WTC11 (cell line): ENCODE measurements at regions not wholly inside any gene's neighbourhood (a gene's known extent, or its start where the extent isn't known, plus 50 kb on each side); places are given as distances from the start of the nearest gene placed in this dataset.

Source experiments
- ATAC-seq: fragments of 200-7000 bp; cut with Tn5 transposase; 2 replicates; pipeline ENCODE4 v1.10.0; 2021; ENCODE audit warnings: mild to moderate bottlenecking, moderate library complexity
- CTCF ChIA-PET: fragments of 300-600 bp; sonication (Branson Sonifier 250); formaldehyde crosslinking; loops from one replicate; lab custom pipeline; 2021; ENCODE audit warnings: antibody characterized with exemption; lab: Charles Lee
- POLR2A ChIA-PET: fragments of 350-600 bp; sonication (Branson Sonifier 250); formaldehyde crosslinking; loops from one replicate; lab custom pipeline; 2021; ENCODE audit warnings: antibody characterized with exemption; lab: Charles Lee
- DNase-seq: peaks from one replicate; pipeline ENCODE4 v3.0.0; 2021; ENCODE audit warnings: low spot score
- H3K27ac Mint-ChIP-seq: 2 replicates; pipeline ENCODE4 v1.8.0; 2021; ENCODE audit warnings: mixed read lengths
- H3K27me3 Mint-ChIP-seq: 2 replicates; pipeline ENCODE4 v1.8.0; 2021; ENCODE audit warnings: low read depth, mild to moderate bottlenecking, moderate library complexity, mixed read lengths
- H3K36me3 Mint-ChIP-seq: 2 replicates; pipeline ENCODE4 v1.8.0; 2021; ENCODE audit warnings: mixed read lengths
- H3K4me1 Mint-ChIP-seq: 2 replicates; pipeline ENCODE4 v1.8.0; 2022; ENCODE audit warnings: mixed read lengths
- H3K4me3 Mint-ChIP-seq: 2 replicates; pipeline ENCODE4 v1.8.0; 2021; ENCODE audit warnings: mild to moderate bottlenecking, moderate library complexity, mixed read lengths
- H3K9me3 Mint-ChIP-seq: 2 replicates; pipeline ENCODE4 v1.8.0; 2021; ENCODE audit warnings: mixed read lengths
- ATF1 ChIP-seq: sonication (generic); formaldehyde crosslinking; IDR thresholded peaks from 2 replicates; pipeline ENCODE4 v1.8.1; 2023; ENCODE audit warnings: mild to moderate bottlenecking, moderate library complexity, missing genetic modification reagents
- ESRRA ChIP-seq: sonication (generic); formaldehyde crosslinking; IDR thresholded peaks from 2 replicates; pipeline ENCODE4 v1.8.1; 2022; ENCODE audit warnings: mild to moderate bottlenecking, missing genetic modification reagents, borderline replicate concordance
- ETV6 ChIP-seq: sonication (generic); formaldehyde crosslinking; IDR thresholded peaks from 2 replicates; pipeline ENCODE4 v1.8.1; 2022; ENCODE audit warnings: mild to moderate bottlenecking, missing genetic modification reagents
- GABPB1 ChIP-seq: sonication (generic); formaldehyde crosslinking; IDR thresholded peaks from 2 replicates; pipeline ENCODE4 v1.8.1; 2023; ENCODE audit warnings: mild to moderate bottlenecking, missing genetic modification reagents
- NFE2L1 ChIP-seq: sonication (generic); formaldehyde crosslinking; IDR thresholded peaks from 2 replicates; pipeline ENCODE4 v1.8.1; 2023; ENCODE audit warnings: missing genetic modification reagents
- RORB ChIP-seq: fragments of 250-450 bp; sonication (Bioruptor Pico); IDR thresholded peaks from 2 replicates; pipeline ENCODE4 v1.9.0; 2021; ENCODE audit warnings: mild to moderate bottlenecking
- ZNF121 ChIP-seq: sonication (generic); formaldehyde crosslinking; IDR thresholded peaks from 2 replicates; pipeline ENCODE4 v1.8.0; 2023; ENCODE audit warnings: missing genetic modification reagents
- ZNF671 ChIP-seq: fragments of 250-450 bp; sonication (Bioruptor Pico); IDR thresholded peaks from 2 replicates; pipeline ENCODE4 v1.8.0; 2021; ENCODE audit warnings: mild to moderate bottlenecking
- TF ChIP-seq, protein P1 (sequence below): sonication (generic); formaldehyde crosslinking; IDR thresholded peaks from 2 replicates; pipeline ENCODE4 v1.8.0; 2023; ENCODE audit warnings: missing genetic modification reagents
- TF ChIP-seq, protein P2 (sequence below): sonication (generic); formaldehyde crosslinking; IDR thresholded peaks from 2 replicates; pipeline ENCODE4 v1.8.0; 2022; ENCODE audit warnings: mild to moderate bottlenecking, missing genetic modification reagents
- TF ChIP-seq, protein P3 (sequence below): sonication (generic); formaldehyde crosslinking; IDR thresholded peaks from 2 replicates; pipeline ENCODE4 v1.8.1; 2022; ENCODE audit warnings: missing genetic modification reagents, borderline replicate concordance
- TF ChIP-seq, protein P4 (sequence below): sonication (generic); formaldehyde crosslinking; IDR thresholded peaks from 2 replicates; pipeline ENCODE4 v1.8.0; 2022; ENCODE audit warnings: missing genetic modification reagents
- TF ChIP-seq, protein P5 (sequence below): sonication (generic); formaldehyde crosslinking; IDR thresholded peaks from 2 replicates; pipeline ENCODE4 v1.8.1; 2022; ENCODE audit warnings: mild to moderate bottlenecking, missing genetic modification reagents, moderate library complexity, borderline replicate concordance
- TF ChIP-seq, protein P6 (sequence below): sonication (generic); formaldehyde crosslinking; IDR thresholded peaks from 2 replicates; pipeline ENCODE4 v1.8.0; 2022; ENCODE audit warnings: mild to moderate bottlenecking, missing genetic modification reagents
- TF ChIP-seq, protein P7 (sequence below): sonication (generic); formaldehyde crosslinking; IDR thresholded peaks from 2 replicates; pipeline ENCODE4 v1.8.1; 2023; ENCODE audit warnings: mild to moderate bottlenecking, missing genetic modification reagents

DNA sequence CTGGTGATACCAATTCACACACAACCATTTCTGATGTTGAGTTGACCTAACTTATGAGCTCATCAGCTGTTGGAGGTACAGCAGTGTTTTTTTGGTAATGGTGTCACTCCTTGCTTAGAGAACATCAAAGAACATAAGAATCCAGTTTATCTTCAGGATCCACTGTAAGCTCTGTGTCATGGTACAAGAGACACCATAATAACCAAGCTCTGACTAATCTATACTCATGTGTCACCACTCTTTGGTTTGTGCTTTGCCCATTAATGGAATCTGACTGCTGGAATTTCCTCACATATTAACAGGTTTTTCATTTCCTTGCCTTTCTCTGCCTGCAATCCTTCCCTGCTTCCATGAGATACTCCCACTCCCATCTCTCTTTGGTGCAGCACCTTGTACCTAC lies 735.1 kb upstream of the LCORL start:
- Mint-ChIP-seq H3K9me3 (peaks cover 11% of the 10 kb centered on the region), H3K27ac (no peak overlapping the region), H3K36me3 (no peaks in the 10 kb centered on the region), H3K4me1 (peaks cover 12% of the 10 kb centered on the region), H3K4me3 (no peak overlapping the region), H3K27me3 (no peaks in the 10 kb centered on the region)
- DNase-seq (no peak), ATAC-seq (no peak)
- TF ChIP-seq, protein P1, sequence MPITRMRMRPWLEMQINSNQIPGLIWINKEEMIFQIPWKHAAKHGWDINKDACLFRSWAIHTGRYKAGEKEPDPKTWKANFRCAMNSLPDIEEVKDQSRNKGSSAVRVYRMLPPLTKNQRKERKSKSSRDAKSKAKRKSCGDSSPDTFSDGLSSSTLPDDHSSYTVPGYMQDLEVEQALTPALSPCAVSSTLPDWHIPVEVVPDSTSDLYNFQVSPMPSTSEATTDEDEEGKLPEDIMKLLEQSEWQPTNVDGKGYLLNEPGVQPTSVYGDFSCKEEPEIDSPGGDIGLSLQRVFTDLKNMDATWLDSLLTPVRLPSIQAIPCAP (CRISPR knock-in tag): no peak
- TF ChIP-seq ESRRA (CRISPR knock-in tag): no peak
- no peak for TF ChIP-seq RORB (CRISPR knock-in tag)
- no peak for TF ChIP-seq GABPB1 (CRISPR knock-in tag)
- no peak for TF ChIP-seq NFE2L1 (CRISPR knock-in tag)
- TF ChIP-seq, protein P2, sequence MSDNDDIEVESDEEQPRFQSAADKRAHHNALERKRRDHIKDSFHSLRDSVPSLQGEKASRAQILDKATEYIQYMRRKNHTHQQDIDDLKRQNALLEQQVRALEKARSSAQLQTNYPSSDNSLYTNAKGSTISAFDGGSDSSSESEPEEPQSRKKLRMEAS (CRISPR knock-in tag): no peak
- TF ChIP-seq, protein P3, sequence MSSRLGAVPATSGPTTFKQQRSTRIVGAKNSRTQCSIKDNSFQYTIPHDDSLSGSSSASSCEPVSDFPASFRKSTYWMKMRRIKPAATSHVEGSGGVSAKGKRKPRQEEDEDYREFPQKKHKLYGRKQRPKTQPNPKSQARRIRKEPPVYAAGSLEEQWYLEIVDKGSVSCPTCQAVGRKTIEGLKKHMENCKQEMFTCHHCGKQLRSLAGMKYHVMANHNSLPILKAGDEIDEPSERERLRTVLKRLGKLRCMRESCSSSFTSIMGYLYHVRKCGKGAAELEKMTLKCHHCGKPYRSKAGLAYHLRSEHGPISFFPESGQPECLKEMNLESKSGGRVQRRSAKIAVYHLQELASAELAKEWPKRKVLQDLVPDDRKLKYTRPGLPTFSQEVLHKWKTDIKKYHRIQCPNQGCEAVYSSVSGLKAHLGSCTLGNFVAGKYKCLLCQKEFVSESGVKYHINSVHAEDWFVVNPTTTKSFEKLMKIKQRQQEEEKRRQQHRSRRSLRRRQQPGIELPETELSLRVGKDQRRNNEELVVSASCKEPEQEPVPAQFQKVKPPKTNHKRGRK (CRISPR knock-in tag): no peak
- TF ChIP-seq, protein P4, sequence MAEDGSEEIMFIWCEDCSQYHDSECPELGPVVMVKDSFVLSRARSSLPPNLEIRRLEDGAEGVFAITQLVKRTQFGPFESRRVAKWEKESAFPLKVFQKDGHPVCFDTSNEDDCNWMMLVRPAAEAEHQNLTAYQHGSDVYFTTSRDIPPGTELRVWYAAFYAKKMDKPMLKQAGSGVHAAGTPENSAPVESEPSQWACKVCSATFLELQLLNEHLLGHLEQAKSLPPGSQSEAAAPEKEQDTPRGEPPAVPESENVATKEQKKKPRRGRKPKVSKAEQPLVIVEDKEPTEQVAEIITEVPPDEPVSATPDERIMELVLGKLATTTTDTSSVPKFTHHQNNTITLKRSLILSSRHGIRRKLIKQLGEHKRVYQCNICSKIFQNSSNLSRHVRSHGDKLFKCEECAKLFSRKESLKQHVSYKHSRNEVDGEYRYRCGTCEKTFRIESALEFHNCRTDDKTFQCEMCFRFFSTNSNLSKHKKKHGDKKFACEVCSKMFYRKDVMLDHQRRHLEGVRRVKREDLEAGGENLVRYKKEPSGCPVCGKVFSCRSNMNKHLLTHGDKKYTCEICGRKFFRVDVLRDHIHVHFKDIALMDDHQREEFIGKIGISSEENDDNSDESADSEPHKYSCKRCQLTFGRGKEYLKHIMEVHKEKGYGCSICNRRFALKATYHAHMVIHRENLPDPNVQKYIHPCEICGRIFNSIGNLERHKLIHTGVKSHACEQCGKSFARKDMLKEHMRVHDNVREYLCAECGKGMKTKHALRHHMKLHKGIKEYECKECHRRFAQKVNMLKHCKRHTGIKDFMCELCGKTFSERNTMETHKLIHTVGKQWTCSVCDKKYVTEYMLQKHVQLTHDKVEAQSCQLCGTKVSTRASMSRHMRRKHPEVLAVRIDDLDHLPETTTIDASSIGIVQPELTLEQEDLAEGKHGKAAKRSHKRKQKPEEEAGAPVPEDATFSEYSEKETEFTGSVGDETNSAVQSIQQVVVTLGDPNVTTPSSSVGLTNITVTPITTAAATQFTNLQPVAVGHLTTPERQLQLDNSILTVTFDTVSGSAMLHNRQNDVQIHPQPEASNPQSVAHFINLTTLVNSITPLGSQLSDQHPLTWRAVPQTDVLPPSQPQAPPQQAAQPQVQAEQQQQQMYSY: no peak
- no peak for TF ChIP-seq ATF1 (CRISPR knock-in tag)
- TF ChIP-seq, protein P5, sequence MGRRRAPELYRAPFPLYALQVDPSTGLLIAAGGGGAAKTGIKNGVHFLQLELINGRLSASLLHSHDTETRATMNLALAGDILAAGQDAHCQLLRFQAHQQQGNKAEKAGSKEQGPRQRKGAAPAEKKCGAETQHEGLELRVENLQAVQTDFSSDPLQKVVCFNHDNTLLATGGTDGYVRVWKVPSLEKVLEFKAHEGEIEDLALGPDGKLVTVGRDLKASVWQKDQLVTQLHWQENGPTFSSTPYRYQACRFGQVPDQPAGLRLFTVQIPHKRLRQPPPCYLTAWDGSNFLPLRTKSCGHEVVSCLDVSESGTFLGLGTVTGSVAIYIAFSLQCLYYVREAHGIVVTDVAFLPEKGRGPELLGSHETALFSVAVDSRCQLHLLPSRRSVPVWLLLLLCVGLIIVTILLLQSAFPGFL: no peak
- no peak for TF ChIP-seq ZNF671 (CRISPR knock-in tag)
- no peak for TF ChIP-seq ZNF121 (CRISPR knock-in tag)
- TF ChIP-seq, protein P6, sequence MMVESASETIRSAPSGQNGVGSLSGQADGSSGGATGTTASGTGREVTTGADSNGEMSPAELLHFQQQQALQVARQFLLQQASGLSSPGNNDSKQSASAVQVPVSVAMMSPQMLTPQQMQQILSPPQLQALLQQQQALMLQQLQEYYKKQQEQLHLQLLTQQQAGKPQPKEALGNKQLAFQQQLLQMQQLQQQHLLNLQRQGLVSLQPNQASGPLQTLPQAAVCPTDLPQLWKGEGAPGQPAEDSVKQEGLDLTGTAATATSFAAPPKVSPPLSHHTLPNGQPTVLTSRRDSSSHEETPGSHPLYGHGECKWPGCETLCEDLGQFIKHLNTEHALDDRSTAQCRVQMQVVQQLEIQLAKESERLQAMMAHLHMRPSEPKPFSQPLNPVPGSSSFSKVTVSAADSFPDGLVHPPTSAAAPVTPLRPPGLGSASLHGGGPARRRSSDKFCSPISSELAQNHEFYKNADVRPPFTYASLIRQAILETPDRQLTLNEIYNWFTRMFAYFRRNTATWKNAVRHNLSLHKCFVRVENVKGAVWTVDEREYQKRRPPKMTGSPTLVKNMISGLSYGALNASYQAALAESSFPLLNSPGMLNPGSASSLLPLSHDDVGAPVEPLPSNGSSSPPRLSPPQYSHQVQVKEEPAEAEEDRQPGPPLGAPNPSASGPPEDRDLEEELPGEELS (CRISPR knock-in tag): no peak
- no peak for TF ChIP-seq ETV6
- TF ChIP-seq, protein P7, sequence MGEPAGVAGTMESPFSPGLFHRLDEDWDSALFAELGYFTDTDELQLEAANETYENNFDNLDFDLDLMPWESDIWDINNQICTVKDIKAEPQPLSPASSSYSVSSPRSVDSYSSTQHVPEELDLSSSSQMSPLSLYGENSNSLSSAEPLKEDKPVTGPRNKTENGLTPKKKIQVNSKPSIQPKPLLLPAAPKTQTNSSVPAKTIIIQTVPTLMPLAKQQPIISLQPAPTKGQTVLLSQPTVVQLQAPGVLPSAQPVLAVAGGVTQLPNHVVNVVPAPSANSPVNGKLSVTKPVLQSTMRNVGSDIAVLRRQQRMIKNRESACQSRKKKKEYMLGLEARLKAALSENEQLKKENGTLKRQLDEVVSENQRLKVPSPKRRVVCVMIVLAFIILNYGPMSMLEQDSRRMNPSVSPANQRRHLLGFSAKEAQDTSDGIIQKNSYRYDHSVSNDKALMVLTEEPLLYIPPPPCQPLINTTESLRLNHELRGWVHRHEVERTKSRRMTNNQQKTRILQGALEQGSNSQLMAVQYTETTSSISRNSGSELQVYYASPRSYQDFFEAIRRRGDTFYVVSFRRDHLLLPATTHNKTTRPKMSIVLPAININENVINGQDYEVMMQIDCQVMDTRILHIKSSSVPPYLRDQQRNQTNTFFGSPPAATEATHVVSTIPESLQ (CRISPR knock-in tag): no peak
- ChIA-PET CTCF (no interaction called here), POLR2A (no interaction called here)
